IPS-20b (cell line): ENCODE measurements at regions not wholly inside any gene's neighbourhood (a gene's known extent, or its start where the extent isn't known, plus 50 kb on each side); places are given as distances from the start of the nearest gene placed in this dataset.

Source experiments
- H3K27ac ChIP-seq: one replicate; pipeline ENCODE4 v1.5.1; 2013; ENCODE audit warnings: low read length
- H3K27me3 ChIP-seq: 2 replicates; pipeline ENCODE4 v1.6.1; 2013; ENCODE audit warnings: mild to moderate bottlenecking, low read length, inconsistent platforms; ENCODE audit not compliant: insufficient read depth
- H3K36me3 ChIP-seq: 2 replicates; pipeline ENCODE4 v1.6.1; 2013; ENCODE audit warnings: low read depth, mild to moderate bottlenecking, inconsistent platforms, low read length, moderate library complexity; ENCODE audit not compliant: insufficient read depth
- H3K4me1 ChIP-seq: 2 replicates; pipeline ENCODE4 v1.6.1; 2013; ENCODE audit warnings: mild to moderate bottlenecking, control low read depth, inconsistent platforms, low read length, moderate library complexity; ENCODE audit not compliant: insufficient read depth
- H3K4me3 ChIP-seq: 2 replicates; pipeline ENCODE4 v1.5.1; 2013; ENCODE audit warnings: mild to moderate bottlenecking, low read length, inconsistent platforms
- H3K9ac ChIP-seq: 2 replicates; pipeline ENCODE4 v1.6.1; 2013; ENCODE audit warnings: low read depth, mild to moderate bottlenecking, inconsistent platforms, low read length, moderate library complexity
- H3K9me3 ChIP-seq: 2 replicates; pipeline ENCODE4 v1.6.1; 2013; ENCODE audit warnings: mild to moderate bottlenecking, low read depth, low read length, inconsistent platforms; ENCODE audit not compliant: insufficient read depth

GRCh38 chrY:7977301-7977700, 1065.7 kb upstream of the AMELY start:
- no peaks in the 10 kb centered on the region for H3K36me3 ChIP-seq
- no peaks in the 10 kb centered on the region for H3K9me3 ChIP-seq
- H3K27ac ChIP-seq: no peak overlapping the region
- H3K4me3 ChIP-seq: no peak overlapping the region
- no peaks in the 10 kb centered on the region for H3K27me3 ChIP-seq
- H3K9ac ChIP-seq: no peak overlapping the region
- no peaks in the 10 kb centered on the region for H3K4me1 ChIP-seq

GRCh38 chrY:7968293-7968692, 1056.7 kb upstream of the AMELY start:
- H3K9me3 ChIP-seq: no peaks in the 10 kb centered on the region
- H3K27me3 ChIP-seq: no peaks in the 10 kb centered on the region
- no peaks in the 10 kb centered on the region for H3K36me3 ChIP-seq
- no peak overlapping the region for H3K27ac ChIP-seq
- H3K4me1 ChIP-seq: no peaks in the 10 kb centered on the region
- H3K4me3 ChIP-seq: no peak overlapping the region
- H3K9ac ChIP-seq: no peak overlapping the region

- Histone ChIP-seq H3K27me3 (no peaks in the 10 kb centered on the region), H3K4me1 (no peaks in the 10 kb centered on the region), H3K27ac (no peak overlapping the region)
Observed at GRCh38 chrY:7966916-7967315, 1055.4 kb upstream of the AMELY start.

DNA sequence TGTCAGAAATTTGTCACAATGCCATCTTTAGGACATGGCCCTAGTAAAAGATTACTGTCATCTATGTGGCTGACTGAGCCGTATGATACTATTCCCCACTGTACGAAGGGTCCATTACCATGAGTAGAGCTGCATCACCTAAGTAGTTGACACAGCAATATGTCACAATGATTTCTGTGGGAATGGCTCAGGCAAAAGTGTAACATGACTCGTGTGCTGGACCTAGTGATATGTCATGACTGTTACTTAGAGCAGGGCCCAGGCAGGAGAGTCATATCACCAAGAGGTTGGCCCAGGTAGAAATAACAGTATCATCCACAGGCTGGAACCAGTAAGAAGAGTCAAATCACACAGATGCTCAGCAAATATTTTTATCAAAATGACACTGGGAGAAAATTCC, 1051.8 kb upstream of the AMELY start:
- Histone ChIP-seq H3K9ac (no peak overlapping the region), H3K4me3 (no peak overlapping the region), H3K27ac (no peak overlapping the region), H3K27me3 (no peaks in the 10 kb centered on the region), H3K9me3 (no peaks in the 10 kb centered on the region), H3K36me3 (no peaks in the 10 kb centered on the region), H3K4me1 (no peaks in the 10 kb centered on the region)

More at GRCh38 chrY:7966916-7967315, 1055.4 kb upstream of the AMELY start:
- H3K4me3 ChIP-seq: no peak overlapping the region
- no peak overlapping the region for H3K9ac ChIP-seq
- no peaks in the 10 kb centered on the region for H3K9me3 ChIP-seq
- no peaks in the 10 kb centered on the region for H3K36me3 ChIP-seq

DNA sequence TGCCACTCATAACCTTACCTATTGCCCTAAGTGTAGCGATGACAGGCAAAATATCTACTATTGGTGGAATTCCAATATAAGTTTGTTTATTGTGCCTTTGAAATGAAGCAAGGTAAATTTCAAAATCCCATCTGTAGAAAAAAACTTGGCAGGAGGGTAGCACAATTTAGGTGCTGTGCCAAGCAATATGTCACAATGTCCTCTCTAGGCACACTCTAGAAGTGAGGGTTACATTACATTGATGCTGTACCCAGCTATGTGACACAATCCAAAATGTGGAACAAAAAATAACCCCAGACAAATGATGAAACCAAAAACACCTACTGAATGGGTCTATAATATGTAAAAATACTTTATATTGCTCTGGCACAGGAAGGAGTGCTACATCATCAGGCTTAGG, 1050.8 kb upstream of the AMELY start:
- no peak overlapping the region for H3K27ac ChIP-seq
- no peaks in the 10 kb centered on the region for H3K27me3 ChIP-seq
- H3K4me3 ChIP-seq: no peak overlapping the region
- no peaks in the 10 kb centered on the region for H3K9me3 ChIP-seq
- H3K9ac ChIP-seq: no peak overlapping the region
- no peaks in the 10 kb centered on the region for H3K4me1 ChIP-seq
- no peaks in the 10 kb centered on the region for H3K36me3 ChIP-seq

GRCh38 chrY:7961811-7962210, 1050.3 kb upstream of the AMELY start:
- Histone ChIP-seq H3K27ac (no peak overlapping the region), H3K4me1 (no peaks in the 10 kb centered on the region), H3K4me3 (no peak overlapping the region)

GRCh38 chrY:7957773-7958172, 1046.2 kb upstream of the AMELY start:
- no peak overlapping the region for H3K9ac ChIP-seq
- no peaks in the 10 kb centered on the region for H3K4me1 ChIP-seq
- no peaks in the 10 kb centered on the region for H3K27me3 ChIP-seq
- no peaks in the 10 kb centered on the region for H3K36me3 ChIP-seq
- H3K27ac ChIP-seq: no peak overlapping the region
- no peak overlapping the region for H3K4me3 ChIP-seq
- no peaks in the 10 kb centered on the region for H3K9me3 ChIP-seq

More at GRCh38 chrY:7961811-7962210, 1050.3 kb upstream of the AMELY start:
- H3K9ac ChIP-seq: no peak overlapping the region
- no peaks in the 10 kb centered on the region for H3K36me3 ChIP-seq
- no peaks in the 10 kb centered on the region for H3K9me3 ChIP-seq
- no peaks in the 10 kb centered on the region for H3K27me3 ChIP-seq

- Histone ChIP-seq H3K9ac (no peak overlapping the region), H3K27me3 (no peaks in the 10 kb centered on the region), H3K27ac (no peak overlapping the region), H3K36me3 (no peaks in the 10 kb centered on the region), H3K4me3 (no peak overlapping the region), H3K4me1 (no peaks in the 10 kb centered on the region), H3K9me3 (no peaks in the 10 kb centered on the region)
Observed at GRCh38 chrY:7951187-7951852, 1039.8 kb upstream of the AMELY start.

DNA sequence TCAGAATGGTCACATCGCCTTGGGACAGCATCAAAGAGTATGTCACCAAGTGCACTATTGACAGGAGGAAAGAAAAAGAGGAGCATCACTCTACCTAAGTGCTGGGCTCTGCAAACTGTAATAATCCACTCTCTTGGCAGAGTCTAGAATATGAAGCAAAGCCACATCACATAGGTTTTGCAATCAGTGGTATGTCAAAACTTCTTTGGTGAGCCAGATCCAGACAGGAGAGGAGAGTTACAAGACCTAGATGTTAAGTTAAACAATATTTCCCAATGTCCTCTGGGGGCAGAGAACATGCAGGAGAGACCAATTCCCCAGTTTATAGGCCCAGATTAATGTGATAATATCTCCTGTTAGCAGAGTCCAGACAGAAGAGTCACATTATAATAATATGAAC, 1032.6 kb upstream of the AMELY start:
- no peaks in the 10 kb centered on the region for H3K27me3 ChIP-seq
- no peaks in the 10 kb centered on the region for H3K9me3 ChIP-seq
- H3K4me1 ChIP-seq: no peaks in the 10 kb centered on the region
- no peaks in the 10 kb centered on the region for H3K36me3 ChIP-seq
- H3K27ac ChIP-seq: no peak overlapping the region
- no peak overlapping the region for H3K9ac ChIP-seq
- no peak overlapping the region for H3K4me3 ChIP-seq

DNA sequence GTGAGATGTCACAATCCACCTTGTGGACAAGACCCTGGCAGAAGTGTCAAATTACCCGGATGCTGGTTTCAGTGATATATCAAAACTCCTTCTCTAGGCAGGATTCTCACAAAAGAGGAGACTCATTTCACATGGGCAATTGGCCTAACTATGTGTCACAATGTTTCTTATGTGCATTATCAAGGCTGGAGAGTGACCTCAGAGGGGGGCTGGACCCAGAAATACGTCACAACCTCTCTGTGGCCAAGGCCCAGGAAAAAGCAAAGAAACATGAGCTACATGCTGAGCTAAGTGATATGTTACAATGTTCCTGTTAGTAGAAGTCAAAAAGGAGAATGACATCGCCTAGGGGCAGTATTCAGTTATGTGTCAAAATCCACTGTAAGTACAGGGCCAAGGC, 1031.2 kb upstream of the AMELY start:
- H3K36me3 ChIP-seq: no peaks in the 10 kb centered on the region
- no peak overlapping the region for H3K4me3 ChIP-seq
- no peaks in the 10 kb centered on the region for H3K9me3 ChIP-seq
- no peak overlapping the region for H3K27ac ChIP-seq
- no peaks in the 10 kb centered on the region for H3K27me3 ChIP-seq
- no peaks in the 10 kb centered on the region for H3K4me1 ChIP-seq
- no peak overlapping the region for H3K9ac ChIP-seq

- Histone ChIP-seq H3K9ac (no peak overlapping the region), H3K27ac (no peak overlapping the region), H3K4me1 (no peaks in the 10 kb centered on the region), H3K36me3 (no peaks in the 10 kb centered on the region), H3K27me3 (no peaks in the 10 kb centered on the region), H3K9me3 (no peaks in the 10 kb centered on the region), H3K4me3 (no peak overlapping the region)
Observed at GRCh38 chrY:7941856-7942255, 1030.3 kb upstream of the AMELY start.

DNA sequence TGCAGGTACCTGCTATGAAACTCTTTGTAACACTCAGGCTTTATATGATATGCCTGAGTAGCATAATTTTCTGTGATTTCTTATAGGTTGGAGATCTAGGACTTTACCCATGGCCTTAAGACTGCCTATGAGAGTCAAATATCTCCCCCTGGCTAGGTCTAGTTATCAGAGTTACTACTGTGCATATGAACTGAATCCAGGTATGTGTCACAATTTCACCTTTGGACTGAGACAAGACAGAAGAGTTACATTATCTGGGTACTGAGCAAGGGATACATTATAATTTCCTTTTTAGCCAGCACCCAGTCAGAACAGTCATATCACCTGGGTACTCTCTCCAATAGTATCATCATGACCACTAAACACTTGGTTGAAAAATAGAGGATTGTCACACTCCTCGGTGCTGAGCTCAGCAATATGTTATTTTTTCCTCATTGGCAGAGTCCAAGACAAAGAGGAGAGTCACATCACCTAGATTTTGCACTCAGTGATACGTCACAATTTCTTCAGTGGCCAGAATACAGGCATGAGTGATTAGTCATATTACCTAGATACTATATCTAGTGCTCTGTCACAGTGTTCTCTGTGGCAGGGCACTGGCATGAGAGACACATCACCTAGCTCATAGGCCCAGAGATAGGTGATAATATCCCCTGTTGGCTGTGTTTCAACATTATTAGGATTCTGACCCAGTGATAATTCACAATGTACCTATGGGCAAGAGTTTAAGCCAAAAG, 1027.6 kb upstream of the AMELY start:
- H3K27ac ChIP-seq: no peak overlapping the region
- no peaks in the 10 kb centered on the region for H3K36me3 ChIP-seq
- H3K9me3 ChIP-seq: no peaks in the 10 kb centered on the region
- no peak overlapping the region for H3K9ac ChIP-seq
- H3K4me3 ChIP-seq: no peak overlapping the region
- H3K27me3 ChIP-seq: no peaks in the 10 kb centered on the region
- H3K4me1 ChIP-seq: no peaks in the 10 kb centered on the region
